ENCODE measurements at regions not wholly inside any gene's neighbourhood (a gene's known extent, or its start where the extent isn't known, plus 50 kb on each side); places are given as distances from the start of the nearest gene placed in this dataset.

DNA sequence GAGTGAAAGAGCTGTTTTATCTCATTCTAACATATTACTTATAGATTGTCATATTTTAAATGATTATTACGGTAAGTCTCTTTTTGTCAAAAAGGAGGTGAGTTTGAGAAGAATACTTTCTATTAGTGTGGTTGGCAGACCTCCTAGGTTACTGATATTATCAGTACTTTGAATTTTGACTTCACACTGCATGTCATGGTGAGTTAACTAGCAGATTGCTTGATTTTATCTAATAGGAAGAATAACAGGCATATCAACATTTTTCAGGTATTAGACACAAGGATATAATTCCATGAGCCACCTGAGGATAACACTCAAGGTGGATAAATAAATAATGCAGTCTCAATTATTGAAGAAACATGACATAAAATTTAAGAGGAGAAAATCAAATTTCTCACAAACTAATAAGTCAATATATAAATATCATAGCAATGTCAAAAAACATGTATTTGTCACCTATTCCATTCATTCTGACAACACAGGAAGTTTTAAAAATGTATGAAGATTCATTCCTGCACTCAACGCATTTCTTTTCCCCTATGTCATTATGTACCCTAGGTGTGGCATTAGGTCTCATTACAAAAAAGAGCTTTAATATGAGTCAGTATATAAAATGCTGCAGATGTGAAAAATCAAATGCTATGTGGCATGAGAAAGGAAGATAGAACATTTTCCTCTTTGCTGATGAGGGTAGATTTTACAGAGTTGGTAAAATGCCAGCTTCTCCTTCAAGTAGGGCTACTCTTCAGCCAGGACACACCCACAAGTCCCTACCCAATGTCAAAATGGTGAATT lies 1621.6 kb downstream of the REEP3 start:
- Mint-ChIP-seq H3K4me3 (no peak overlapping the region), H3K9me3 (no peaks in the 10 kb centered on the region), H3K27ac (no peak overlapping the region), H3K27me3 (ENCODE audit: insufficient read depth, low read depth, poor library complexity) (no peaks in the 10 kb centered on the region), H3K36me3 (ENCODE audit: low read depth) (no peaks in the 10 kb centered on the region), H3K4me1 (no peaks in the 10 kb centered on the region)
- Histone ChIP-seq H3K27me3 (ENCODE audit: insufficient read depth) (no peaks in the 10 kb centered on the region), H3K79me2 (replicated peaks; ENCODE audit: insufficient read depth) (no peaks in the 10 kb centered on the region), H3K27ac (ENCODE audit: low read depth) (no peak overlapping the region), H3K4me2 (no peak overlapping the region), H3K36me3 (ENCODE audit: insufficient read depth) (no peaks in the 10 kb centered on the region), H3K4me3 (no peak overlapping the region), H4K20me1 (replicated peaks; ENCODE audit: insufficient read depth) (no peaks in the 10 kb centered on the region), H3K9me2 (ENCODE audit: insufficient read depth) (no peaks in the 10 kb centered on the region), H2AFZ (no peak overlapping the region), H3K4me1 (ENCODE audit: insufficient read depth) (no peaks in the 10 kb centered on the region), H3F3A (replicated peaks; ENCODE audit: low read depth) (no peaks in the 10 kb centered on the region)
- DNase-seq (ENCODE audit: low spot score) (no peak), ATAC-seq (no peak)
- TF ChIP-seq EZH2 (IDR thresholded peaks at IDR 0.05; ENCODE audit: low read depth, unreplicated experiment) (no peak), STAT1 (IDR thresholded peaks at IDR 0.05; ENCODE audit: unreplicated experiment) (no peak), EZH2phosphoT487 (IDR thresholded peaks at IDR 0.05; ENCODE audit: unreplicated experiment) (no peak), POLR2AphosphoS5 (IDR thresholded peaks at IDR 0.05; ENCODE audit: low read depth) (no peak), ZNF462 (CRISPR knock-in tag; IDR thresholded peaks at IDR 0.05) (no peak), NANOG (IDR thresholded peaks at IDR 0.05; ENCODE audit: borderline replicate concordance) (no peak)
- TF ChIP-seq, protein P1, sequence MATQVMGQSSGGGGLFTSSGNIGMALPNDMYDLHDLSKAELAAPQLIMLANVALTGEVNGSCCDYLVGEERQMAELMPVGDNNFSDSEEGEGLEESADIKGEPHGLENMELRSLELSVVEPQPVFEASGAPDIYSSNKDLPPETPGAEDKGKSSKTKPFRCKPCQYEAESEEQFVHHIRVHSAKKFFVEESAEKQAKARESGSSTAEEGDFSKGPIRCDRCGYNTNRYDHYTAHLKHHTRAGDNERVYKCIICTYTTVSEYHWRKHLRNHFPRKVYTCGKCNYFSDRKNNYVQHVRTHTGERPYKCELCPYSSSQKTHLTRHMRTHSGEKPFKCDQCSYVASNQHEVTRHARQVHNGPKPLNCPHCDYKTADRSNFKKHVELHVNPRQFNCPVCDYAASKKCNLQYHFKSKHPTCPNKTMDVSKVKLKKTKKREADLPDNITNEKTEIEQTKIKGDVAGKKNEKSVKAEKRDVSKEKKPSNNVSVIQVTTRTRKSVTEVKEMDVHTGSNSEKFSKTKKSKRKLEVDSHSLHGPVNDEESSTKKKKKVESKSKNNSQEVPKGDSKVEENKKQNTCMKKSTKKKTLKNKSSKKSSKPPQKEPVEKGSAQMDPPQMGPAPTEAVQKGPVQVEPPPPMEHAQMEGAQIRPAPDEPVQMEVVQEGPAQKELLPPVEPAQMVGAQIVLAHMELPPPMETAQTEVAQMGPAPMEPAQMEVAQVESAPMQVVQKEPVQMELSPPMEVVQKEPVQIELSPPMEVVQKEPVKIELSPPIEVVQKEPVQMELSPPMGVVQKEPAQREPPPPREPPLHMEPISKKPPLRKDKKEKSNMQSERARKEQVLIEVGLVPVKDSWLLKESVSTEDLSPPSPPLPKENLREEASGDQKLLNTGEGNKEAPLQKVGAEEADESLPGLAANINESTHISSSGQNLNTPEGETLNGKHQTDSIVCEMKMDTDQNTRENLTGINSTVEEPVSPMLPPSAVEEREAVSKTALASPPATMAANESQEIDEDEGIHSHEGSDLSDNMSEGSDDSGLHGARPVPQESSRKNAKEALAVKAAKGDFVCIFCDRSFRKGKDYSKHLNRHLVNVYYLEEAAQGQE (IDR thresholded peaks at IDR 0.05; ENCODE audit: unreplicated experiment), result no peak
- TF ChIP-seq, protein P2, sequence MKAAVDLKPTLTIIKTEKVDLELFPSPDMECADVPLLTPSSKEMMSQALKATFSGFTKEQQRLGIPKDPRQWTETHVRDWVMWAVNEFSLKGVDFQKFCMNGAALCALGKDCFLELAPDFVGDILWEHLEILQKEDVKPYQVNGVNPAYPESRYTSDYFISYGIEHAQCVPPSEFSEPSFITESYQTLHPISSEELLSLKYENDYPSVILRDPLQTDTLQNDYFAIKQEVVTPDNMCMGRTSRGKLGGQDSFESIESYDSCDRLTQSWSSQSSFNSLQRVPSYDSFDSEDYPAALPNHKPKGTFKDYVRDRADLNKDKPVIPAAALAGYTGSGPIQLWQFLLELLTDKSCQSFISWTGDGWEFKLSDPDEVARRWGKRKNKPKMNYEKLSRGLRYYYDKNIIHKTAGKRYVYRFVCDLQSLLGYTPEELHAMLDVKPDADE (IDR thresholded peaks at IDR 0.05), result no peak
